ENCODE measurements at regions not wholly inside any gene's neighbourhood (a gene's known extent, or its start where the extent isn't known, plus 50 kb on each side); places are given as distances from the start of the nearest gene placed in this dataset.
"Not testable (repeated sequence)": the region's sequence is repeated elsewhere in the genome, so short reads cannot be mapped to it uniquely, and the experiment has no call there.

DNA sequence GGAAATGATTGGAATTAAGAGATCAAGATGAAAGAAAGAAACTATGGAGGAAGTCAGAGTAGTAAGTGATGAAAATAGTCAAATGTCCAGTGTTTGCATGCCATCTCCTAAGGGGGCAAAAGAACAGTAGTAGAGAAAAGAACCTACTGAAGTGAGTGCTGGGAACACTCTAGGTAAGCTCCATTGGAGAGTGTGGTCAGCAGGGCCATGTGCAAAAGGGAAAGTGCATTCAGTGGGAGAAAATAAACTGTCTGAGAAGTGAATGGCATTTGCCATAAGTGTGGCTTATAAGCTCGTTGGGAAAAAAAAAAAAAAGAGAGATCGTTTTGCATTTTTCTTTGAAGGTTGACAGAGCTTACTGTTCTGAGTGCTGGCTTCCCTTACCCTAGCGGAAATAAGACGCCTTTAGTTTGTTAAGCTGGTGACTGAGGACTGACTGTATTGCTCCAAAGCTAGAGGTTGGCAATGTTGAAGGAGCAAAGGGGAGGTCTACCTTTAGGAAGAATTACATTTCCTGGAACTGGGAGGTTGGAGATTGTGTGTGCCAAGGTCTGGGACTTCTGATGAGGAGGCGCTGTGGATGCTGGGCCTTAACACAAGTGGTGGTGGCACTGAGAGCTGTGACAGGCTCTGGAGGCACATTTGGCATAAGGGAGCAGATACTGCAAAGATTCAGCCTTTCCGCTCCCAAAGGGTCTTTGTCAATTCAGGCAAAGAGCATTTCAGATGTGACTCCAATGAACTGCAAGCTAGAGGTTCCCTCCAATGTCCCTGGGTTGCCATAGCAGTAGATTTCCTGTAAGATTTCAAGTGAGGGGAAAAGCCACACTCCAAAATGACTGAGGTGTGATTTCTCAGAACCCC lies 287.8 kb upstream of the SATB1 start:
- no peaks in the 10 kb centered on the region for H3K4me1 ChIP-seq (ENCODE audit: insufficient read depth)
- H3F3A ChIP-seq (ENCODE audit: insufficient read depth), result no peaks in the 10 kb centered on the region
- WGBS, 2 experiments (ENCODE audit: low coverage in 1 of 2, low lambda C conversion rate in 2 of 2, missing lambda C conversion rate in 2 of 2), result 44 to 53% methylated on average over 6 of the region's 6 CpGs
- no peak overlapping the region for H3K27ac ChIP-seq
- H3K4me3 ChIP-seq, result no peak overlapping the region
- no peaks in the 10 kb centered on the region for H3K79me2 ChIP-seq (ENCODE audit: insufficient read depth)
- H2AFZ ChIP-seq, result no peak overlapping the region
- no peak overlapping the region for H3K4me2 ChIP-seq (ENCODE audit: unreplicated experiment)
- no peaks in the 10 kb centered on the region for H4K20me1 ChIP-seq (ENCODE audit: insufficient read depth)
- no peaks in the 10 kb centered on the region for H3K9me2 ChIP-seq (ENCODE audit: insufficient read depth)
- H3K9me3 ChIP-seq (ENCODE audit: low read depth), result peaks cover 4% of the 10 kb centered on the region
- in situ Hi-C loops (cut with MboI), result no loop called here
- DNase-seq, result no peak
- H3K9ac ChIP-seq, result no peak overlapping the region
- TF ChIP-seq EZH2phosphoT487 (IDR thresholded peaks at IDR 0.05; ENCODE audit: insufficient read depth, low read depth) (no peak), EZH2 (IDR thresholded peaks at IDR 0.05; ENCODE audit: insufficient read depth, poor library complexity, severe bottlenecking) (no peak)
- H3K36me3 ChIP-seq (ENCODE audit: low read depth), result no peaks in the 10 kb centered on the region
- no peaks in the 10 kb centered on the region for H3K27me3 ChIP-seq (replicated peaks; ENCODE audit: insufficient read depth)

GRCh38 chr3:18704326-18704725 lies 279.2 kb upstream of the SATB1 start:
- H3F3A ChIP-seq (ENCODE audit: insufficient read depth), result no peaks in the 10 kb centered on the region
- no peak overlapping the region for H3K9ac ChIP-seq
- in situ Hi-C loops (cut with MboI), result no loop called here
- no peak overlapping the region for H2AFZ ChIP-seq
- H3K27ac ChIP-seq, result no peak overlapping the region
- TF ChIP-seq EZH2 (IDR thresholded peaks at IDR 0.05; ENCODE audit: insufficient read depth, poor library complexity, severe bottlenecking) (no peak), EZH2phosphoT487 (IDR thresholded peaks at IDR 0.05; ENCODE audit: insufficient read depth, low read depth) (no peak)
- no peaks in the 10 kb centered on the region for H4K20me1 ChIP-seq (ENCODE audit: insufficient read depth)
- no peaks in the 10 kb centered on the region for H3K4me1 ChIP-seq (ENCODE audit: insufficient read depth)
- H3K27me3 ChIP-seq (replicated peaks; ENCODE audit: insufficient read depth), result no peaks in the 10 kb centered on the region
- DNase-seq, result no peak
- H3K36me3 ChIP-seq (ENCODE audit: low read depth), result no peaks in the 10 kb centered on the region
- no peaks in the 10 kb centered on the region for H3K79me2 ChIP-seq (ENCODE audit: insufficient read depth)
- H3K4me2 ChIP-seq (ENCODE audit: unreplicated experiment), result no peak overlapping the region
- H3K4me3 ChIP-seq, result no peak overlapping the region
- no peaks in the 10 kb centered on the region for H3K9me3 ChIP-seq (ENCODE audit: low read depth)
- no peaks in the 10 kb centered on the region for H3K9me2 ChIP-seq (ENCODE audit: insufficient read depth)

GRCh38 chr3:18703798-18704197 lies 278.7 kb upstream of the SATB1 start:
- Histone ChIP-seq H3K4me1 (ENCODE audit: insufficient read depth) (no peaks in the 10 kb centered on the region), H3K27ac (no peak overlapping the region), H3K9me2 (ENCODE audit: insufficient read depth) (no peaks in the 10 kb centered on the region), H2AFZ (no peak overlapping the region), H3K36me3 (ENCODE audit: low read depth) (no peaks in the 10 kb centered on the region), H3F3A (ENCODE audit: insufficient read depth) (no peaks in the 10 kb centered on the region), H4K20me1 (ENCODE audit: insufficient read depth) (no peaks in the 10 kb centered on the region), H3K4me2 (ENCODE audit: unreplicated experiment) (no peak overlapping the region), H3K9ac (no peak overlapping the region), H3K4me3 (no peak overlapping the region), H3K9me3 (ENCODE audit: low read depth) (no peaks in the 10 kb centered on the region), H3K79me2 (ENCODE audit: insufficient read depth) (no peaks in the 10 kb centered on the region), H3K27me3 (replicated peaks; ENCODE audit: insufficient read depth) (no peaks in the 10 kb centered on the region)
- DNase-seq, result no peak
- TF ChIP-seq EZH2phosphoT487 (IDR thresholded peaks at IDR 0.05; ENCODE audit: insufficient read depth, low read depth), result no peak
- TF ChIP-seq EZH2 (IDR thresholded peaks at IDR 0.05; ENCODE audit: insufficient read depth, poor library complexity, severe bottlenecking), result no peak
- in situ Hi-C loops (cut with MboI), result no loop called here

- H3K36me3 ChIP-seq (ENCODE audit: low read depth); H3K9ac ChIP-seq; H3K27ac ChIP-seq; H3K4me1 ChIP-seq (ENCODE audit: insufficient read depth); H3K4me2 ChIP-seq (ENCODE audit: unreplicated experiment); in situ Hi-C loops (cut with MboI); H3K4me3 ChIP-seq; H3K27me3 ChIP-seq (replicated peaks; ENCODE audit: insufficient read depth); DNase-seq; H3K9me2 ChIP-seq (ENCODE audit: insufficient read depth); H3K79me2 ChIP-seq (ENCODE audit: insufficient read depth); H3K9me3 ChIP-seq (ENCODE audit: low read depth); H3F3A ChIP-seq (ENCODE audit: insufficient read depth); H4K20me1 ChIP-seq (ENCODE audit: insufficient read depth); H2AFZ ChIP-seq: not testable (repeated sequence)
- WGBS, 2 experiments (ENCODE audit: low coverage in 1 of 2, low lambda C conversion rate in 2 of 2, missing lambda C conversion rate in 2 of 2), result 68 to 84% methylated on average over 21 to 31 of the region's 33 CpGs
Measured at GRCh38 chr3:18693588-18694329, 268.6 kb upstream of the SATB1 start.

Measured in GM23248 (cell line).